LNCAP (cell line): ENCODE measurements at regions not wholly inside any gene's neighbourhood (a gene's known extent, or its start where the extent isn't known, plus 50 kb on each side); places are given as distances from the start of the nearest gene placed in this dataset.

Experiments used
- TF ChIP-seq, protein P1 (sequence below): fragments of 450-650 bp; IDR thresholded peaks from 2 replicates; pipeline ENCODE4 v1.5.1; 2017; ENCODE audit warnings: mild to moderate bottlenecking

DNA sequence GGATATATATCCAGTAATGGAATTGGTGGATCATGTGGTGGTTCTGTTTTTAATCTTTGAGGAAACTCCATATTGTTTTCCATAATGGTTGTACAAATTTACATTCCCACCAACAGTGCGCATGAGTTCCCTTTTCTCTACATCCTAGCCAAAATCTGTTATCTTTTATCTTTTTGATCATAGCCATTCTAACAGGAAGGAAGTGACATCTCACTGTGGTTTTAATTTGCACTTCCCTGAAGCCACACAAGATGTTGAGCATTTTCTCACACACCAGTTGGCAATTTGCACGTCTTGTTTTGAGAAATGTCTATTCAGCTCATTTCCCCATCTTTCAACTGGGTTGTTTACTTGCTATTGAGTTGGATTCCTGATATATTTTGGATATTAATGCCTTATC lies 194.9 kb downstream of the CBLL2 start:
- TF ChIP-seq, protein P1, sequence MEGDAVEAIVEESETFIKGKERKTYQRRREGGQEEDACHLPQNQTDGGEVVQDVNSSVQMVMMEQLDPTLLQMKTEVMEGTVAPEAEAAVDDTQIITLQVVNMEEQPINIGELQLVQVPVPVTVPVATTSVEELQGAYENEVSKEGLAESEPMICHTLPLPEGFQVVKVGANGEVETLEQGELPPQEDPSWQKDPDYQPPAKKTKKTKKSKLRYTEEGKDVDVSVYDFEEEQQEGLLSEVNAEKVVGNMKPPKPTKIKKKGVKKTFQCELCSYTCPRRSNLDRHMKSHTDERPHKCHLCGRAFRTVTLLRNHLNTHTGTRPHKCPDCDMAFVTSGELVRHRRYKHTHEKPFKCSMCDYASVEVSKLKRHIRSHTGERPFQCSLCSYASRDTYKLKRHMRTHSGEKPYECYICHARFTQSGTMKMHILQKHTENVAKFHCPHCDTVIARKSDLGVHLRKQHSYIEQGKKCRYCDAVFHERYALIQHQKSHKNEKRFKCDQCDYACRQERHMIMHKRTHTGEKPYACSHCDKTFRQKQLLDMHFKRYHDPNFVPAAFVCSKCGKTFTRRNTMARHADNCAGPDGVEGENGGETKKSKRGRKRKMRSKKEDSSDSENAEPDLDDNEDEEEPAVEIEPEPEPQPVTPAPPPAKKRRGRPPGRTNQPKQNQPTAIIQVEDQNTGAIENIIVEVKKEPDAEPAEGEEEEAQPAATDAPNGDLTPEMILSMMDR = no peak

DNA sequence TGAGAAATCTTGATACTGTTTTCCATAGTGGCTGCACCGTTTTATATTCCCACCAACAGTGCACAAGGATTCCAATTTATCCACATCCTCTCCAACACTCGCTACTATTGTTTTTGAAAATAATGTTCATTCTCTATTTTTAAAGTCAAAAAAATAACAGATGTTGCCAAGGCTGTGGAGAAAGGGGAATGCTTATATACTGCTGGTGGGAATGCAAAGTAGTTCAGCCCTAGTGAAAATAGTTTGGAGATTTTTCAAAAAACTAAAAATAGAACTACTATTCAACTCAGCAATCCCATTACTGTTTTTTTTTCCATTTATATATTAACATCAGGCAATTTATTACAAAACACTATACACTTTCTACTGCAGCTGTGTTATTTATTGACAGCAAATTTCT lies 208.7 kb downstream of the CBLL2 start:
- TF ChIP-seq, protein P1 = no peak

DNA sequence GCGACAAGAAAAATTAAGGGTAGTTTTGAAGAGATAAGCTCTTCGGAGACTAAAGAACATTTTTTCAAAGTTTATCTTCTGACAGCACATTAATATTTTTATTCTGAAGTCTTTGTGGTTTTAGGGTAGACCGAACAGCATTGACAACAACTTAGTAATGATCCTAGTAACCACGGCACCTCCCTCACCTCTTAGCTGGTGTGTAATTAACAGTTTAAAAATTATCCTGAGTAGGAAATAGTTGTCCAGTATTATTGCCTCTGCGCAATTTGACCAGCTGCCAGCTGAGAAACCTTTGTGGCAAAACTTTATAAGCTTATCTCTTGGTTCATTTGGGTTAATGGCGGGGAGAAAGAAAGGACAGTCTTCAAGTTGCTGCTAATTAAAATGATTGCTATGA lies 213.6 kb downstream of the CBLL2 start:
- TF ChIP-seq, protein P1 = no peak

DNA sequence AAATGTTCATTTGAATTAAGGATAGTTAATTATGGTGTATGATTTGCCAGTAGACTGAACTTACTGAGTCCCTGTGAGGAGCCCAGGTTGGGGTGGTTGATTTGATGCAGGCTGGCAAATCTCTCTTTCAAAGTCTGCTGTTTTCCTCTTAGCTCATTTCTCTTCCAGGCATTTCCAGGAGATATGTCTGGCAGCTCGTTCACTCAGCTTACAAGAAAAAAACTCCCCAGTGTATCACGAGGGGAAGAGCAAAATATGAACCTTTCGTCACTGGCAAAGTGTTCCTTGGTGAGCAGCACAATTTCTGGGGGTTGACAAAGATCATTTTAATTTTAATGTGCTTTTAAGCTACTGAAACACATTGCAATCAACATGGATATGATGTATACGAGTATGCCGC lies 244.2 kb downstream of the CBLL2 start:
- TF ChIP-seq, protein P1 = no peak

DNA sequence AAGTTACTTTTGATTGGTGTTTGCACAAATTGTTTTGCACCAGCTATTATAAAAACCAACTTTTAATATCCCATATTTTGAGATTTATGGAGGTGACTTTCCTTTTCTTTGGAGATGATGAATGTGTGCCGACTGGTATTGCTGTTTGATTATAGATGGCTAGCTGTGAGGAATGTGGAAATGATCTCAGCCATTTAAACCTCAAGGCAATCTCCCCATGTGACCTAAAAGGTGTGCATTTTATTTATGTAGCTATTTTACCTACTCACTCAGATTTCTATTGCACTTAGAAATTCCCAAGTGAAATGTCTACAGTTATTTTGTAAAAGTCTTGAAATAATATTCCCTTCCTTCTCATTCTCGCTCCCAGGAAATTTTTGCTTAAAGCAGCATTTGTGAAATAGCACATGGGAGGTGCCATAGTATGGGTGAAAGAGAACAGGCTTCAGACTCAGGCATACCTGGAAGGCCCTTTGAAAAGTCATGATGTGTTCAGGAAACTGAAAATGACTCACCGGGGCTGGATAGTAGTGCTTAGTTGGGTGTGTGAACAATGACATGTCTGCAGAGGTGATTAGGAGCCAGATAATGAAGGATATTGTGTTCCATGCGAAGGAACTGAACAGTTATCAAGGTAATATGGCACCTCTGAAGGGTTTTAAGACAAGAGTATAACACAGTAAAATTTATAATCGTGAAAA lies 247.6 kb downstream of the CBLL2 start:
- TF ChIP-seq, protein P1 = no peak

DNA sequence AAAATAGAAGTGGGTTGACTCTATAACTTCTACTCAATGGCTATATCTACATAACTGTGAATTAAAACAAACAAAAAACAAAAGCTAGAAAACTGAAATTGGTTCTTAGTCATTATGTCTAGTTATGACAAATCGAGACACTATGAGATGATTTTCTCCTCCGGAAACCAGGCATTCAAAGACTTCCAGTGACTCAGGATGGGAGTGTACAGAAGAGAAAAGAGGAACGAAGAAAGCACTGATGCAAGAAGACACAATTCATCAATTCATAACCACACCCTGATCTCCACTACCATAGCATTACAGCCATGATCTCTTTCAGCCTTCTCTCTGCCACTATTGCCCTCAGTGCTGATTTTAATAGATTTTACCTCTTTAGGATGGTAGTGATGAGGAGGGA lies 253.6 kb downstream of the CBLL2 start:
- TF ChIP-seq, protein P1 = no peak

DNA sequence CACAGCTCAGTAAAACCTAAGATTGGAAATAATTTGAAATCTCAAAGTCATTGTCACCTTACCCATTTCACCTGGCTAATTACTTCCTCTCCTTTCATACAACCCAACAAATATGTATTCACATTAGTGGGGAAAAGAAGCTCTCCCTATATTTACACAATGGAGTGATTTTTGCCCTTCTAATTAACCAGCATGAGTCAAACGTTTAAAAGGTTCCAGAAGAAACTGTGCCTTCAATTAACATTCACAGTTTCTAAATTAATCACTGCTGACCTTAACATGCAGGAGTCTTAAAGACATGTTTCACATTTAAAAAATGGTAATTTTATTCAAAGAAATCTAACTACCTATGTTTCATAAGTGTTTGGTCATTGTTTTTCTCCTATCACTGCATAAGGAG lies 254.6 kb downstream of the CBLL2 start:
- TF ChIP-seq, protein P1 = no peak

DNA sequence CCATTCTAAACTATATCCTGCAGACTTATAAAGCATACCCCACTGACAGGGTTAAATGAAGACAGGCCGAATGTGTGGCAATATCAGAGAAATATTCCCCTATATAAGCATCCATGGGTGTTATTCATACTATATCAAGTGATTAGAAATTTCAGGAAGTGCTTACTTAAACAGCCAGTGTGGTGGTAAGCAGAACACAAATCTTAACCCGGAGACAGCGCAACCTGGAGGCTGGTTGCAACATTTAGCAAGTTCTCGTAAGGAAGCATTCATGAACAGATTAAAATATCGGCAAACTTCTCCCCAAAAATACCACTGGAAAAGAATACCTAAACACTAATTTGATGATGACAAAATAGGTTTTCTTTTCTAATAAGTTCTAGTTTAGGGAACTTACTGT lies 261.2 kb downstream of the CBLL2 start:
- TF ChIP-seq, protein P1 = no peak
